ENCODE measurements at regions not wholly inside any gene's neighbourhood (a gene's known extent, or its start where the extent isn't known, plus 50 kb on each side); places are given as distances from the start of the nearest gene placed in this dataset.

- Mint-ChIP-seq H3K9me3 (no peaks in the 10 kb centered on the region), H3K27ac (no peak overlapping the region), H3K4me1 (ENCODE audit: low read depth) (no peaks in the 10 kb centered on the region), H3K36me3 (ENCODE audit: low read depth) (no peaks in the 10 kb centered on the region), H3K4me3 (no peak overlapping the region), H3K27me3 (no peaks in the 10 kb centered on the region)
These were observed 99.4 kb upstream of the ZNF804A start for GRCh38 chr2:184498936-184499335.

GRCh38 chr2:184504252-184504651 lies 94.1 kb upstream of the ZNF804A start:
- H3K4me1 Mint-ChIP-seq (ENCODE audit: low read depth): no peaks in the 10 kb centered on the region
- no peaks in the 10 kb centered on the region for H3K9me3 Mint-ChIP-seq
- H3K27ac Mint-ChIP-seq: no peak overlapping the region
- no peaks in the 10 kb centered on the region for H3K36me3 Mint-ChIP-seq (ENCODE audit: low read depth)
- no peak overlapping the region for H3K4me3 Mint-ChIP-seq
- H3K27me3 Mint-ChIP-seq: no peaks in the 10 kb centered on the region

- peaks cover 6% of the 10 kb centered on the region for H3K9me3 Mint-ChIP-seq
- H3K4me3 Mint-ChIP-seq: no peak overlapping the region
- no peaks in the 10 kb centered on the region for H3K36me3 Mint-ChIP-seq (ENCODE audit: low read depth)
- H3K27me3 Mint-ChIP-seq: no peaks in the 10 kb centered on the region
- H3K4me1 Mint-ChIP-seq (ENCODE audit: low read depth): no peaks in the 10 kb centered on the region
- H3K27ac Mint-ChIP-seq: no peak overlapping the region
These were observed 91.1 kb upstream of the ZNF804A start for GRCh38 chr2:184507254-184507653.

GRCh38 chr2:184517402-184517801 lies 80.9 kb upstream of the ZNF804A start:
- Mint-ChIP-seq H3K9me3 (peaks cover 3% of the 10 kb centered on the region), H3K4me3 (no peak overlapping the region), H3K4me1 (ENCODE audit: low read depth) (no peaks in the 10 kb centered on the region), H3K27me3 (no peaks in the 10 kb centered on the region), H3K27ac (no peak overlapping the region), H3K36me3 (ENCODE audit: low read depth) (no peaks in the 10 kb centered on the region)

- Mint-ChIP-seq H3K4me1 (ENCODE audit: low read depth) (no peaks in the 10 kb centered on the region), H3K27ac (no peak overlapping the region), H3K9me3 (peaks cover 3% of the 10 kb centered on the region), H3K4me3 (no peak overlapping the region), H3K27me3 (no peaks in the 10 kb centered on the region), H3K36me3 (ENCODE audit: low read depth) (no peaks in the 10 kb centered on the region)
These were observed 77.9 kb upstream of the ZNF804A start for GRCh38 chr2:184520441-184520840.

GRCh38 chr2:184523732-184524131 lies 74.6 kb upstream of the ZNF804A start:
- H3K9me3 Mint-ChIP-seq: peaks cover 8% of the 10 kb centered on the region
- no peak overlapping the region for H3K27ac Mint-ChIP-seq
- H3K27me3 Mint-ChIP-seq: no peaks in the 10 kb centered on the region
- no peak overlapping the region for H3K4me3 Mint-ChIP-seq
- no peaks in the 10 kb centered on the region for H3K36me3 Mint-ChIP-seq (ENCODE audit: low read depth)
- H3K4me1 Mint-ChIP-seq (ENCODE audit: low read depth): no peaks in the 10 kb centered on the region

GRCh38 chr2:184524551-184525382 lies 73.6 kb upstream of the ZNF804A start:
- peaks cover 14% of the 10 kb centered on the region for H3K9me3 Mint-ChIP-seq
- H3K27ac Mint-ChIP-seq: no peak overlapping the region

GRCh38 chr2:184527058-184527457 lies 71.3 kb upstream of the ZNF804A start:
- H3K4me1 Mint-ChIP-seq (ENCODE audit: low read depth): no peaks in the 10 kb centered on the region
- no peaks in the 10 kb centered on the region for H3K27me3 Mint-ChIP-seq
- no peak overlapping the region for H3K4me3 Mint-ChIP-seq
- H3K27ac Mint-ChIP-seq: no peak overlapping the region
- no peaks in the 10 kb centered on the region for H3K36me3 Mint-ChIP-seq (ENCODE audit: low read depth)
- H3K9me3 Mint-ChIP-seq: peaks cover 14% of the 10 kb centered on the region

More at GRCh38 chr2:184524551-184525382, 73.6 kb upstream of the ZNF804A start:
- H3K4me1 Mint-ChIP-seq (ENCODE audit: low read depth): no peaks in the 10 kb centered on the region
- H3K4me3 Mint-ChIP-seq: no peak overlapping the region
- no peaks in the 10 kb centered on the region for H3K27me3 Mint-ChIP-seq
- no peaks in the 10 kb centered on the region for H3K36me3 Mint-ChIP-seq (ENCODE audit: low read depth)

- Mint-ChIP-seq H3K27me3 (no peaks in the 10 kb centered on the region), H3K4me3 (no peak overlapping the region), H3K4me1 (ENCODE audit: low read depth) (no peaks in the 10 kb centered on the region), H3K9me3 (peaks cover 14% of the 10 kb centered on the region), H3K36me3 (ENCODE audit: low read depth) (no peaks in the 10 kb centered on the region), H3K27ac (no peak overlapping the region)
These were observed 70.2 kb upstream of the ZNF804A start for GRCh38 chr2:184528119-184528518.

GRCh38 chr2:184530239-184530638 lies 68.1 kb upstream of the ZNF804A start:
- H3K4me3 Mint-ChIP-seq: no peak overlapping the region
- H3K27me3 Mint-ChIP-seq: no peaks in the 10 kb centered on the region
- no peaks in the 10 kb centered on the region for H3K36me3 Mint-ChIP-seq (ENCODE audit: low read depth)
- no peaks in the 10 kb centered on the region for H3K4me1 Mint-ChIP-seq (ENCODE audit: low read depth)
- peaks cover 14% of the 10 kb centered on the region for H3K9me3 Mint-ChIP-seq
- H3K27ac Mint-ChIP-seq: no peak overlapping the region

- H3K4me3 Mint-ChIP-seq: no peak overlapping the region
- no peaks in the 10 kb centered on the region for H3K4me1 Mint-ChIP-seq (ENCODE audit: low read depth)
- peaks cover 11% of the 10 kb centered on the region for H3K9me3 Mint-ChIP-seq
- no peaks in the 10 kb centered on the region for H3K36me3 Mint-ChIP-seq (ENCODE audit: low read depth)
- H3K27ac Mint-ChIP-seq: no peak overlapping the region
- H3K27me3 Mint-ChIP-seq: no peaks in the 10 kb centered on the region
These were observed 67.4 kb upstream of the ZNF804A start for GRCh38 chr2:184530959-184531358.

GRCh38 chr2:184532551-184532950 lies 65.8 kb upstream of the ZNF804A start:
- H3K4me3 Mint-ChIP-seq: no peak overlapping the region
- H3K9me3 Mint-ChIP-seq: peaks cover 12% of the 10 kb centered on the region
- H3K36me3 Mint-ChIP-seq (ENCODE audit: low read depth): no peaks in the 10 kb centered on the region
- no peaks in the 10 kb centered on the region for H3K27me3 Mint-ChIP-seq
- H3K4me1 Mint-ChIP-seq (ENCODE audit: low read depth): no peaks in the 10 kb centered on the region
- no peak overlapping the region for H3K27ac Mint-ChIP-seq

GRCh38 chr2:184534986-184535385 lies 63.3 kb upstream of the ZNF804A start:
- peaks cover 3% of the 10 kb centered on the region for H3K9me3 Mint-ChIP-seq
- H3K27ac Mint-ChIP-seq: no peak overlapping the region
- no peaks in the 10 kb centered on the region for H3K4me1 Mint-ChIP-seq (ENCODE audit: low read depth)
- H3K4me3 Mint-ChIP-seq: no peak overlapping the region
- H3K27me3 Mint-ChIP-seq: no peaks in the 10 kb centered on the region
- H3K36me3 Mint-ChIP-seq (ENCODE audit: low read depth): no peaks in the 10 kb centered on the region

- Mint-ChIP-seq H3K27ac (no peak overlapping the region), H3K4me1 (ENCODE audit: low read depth) (no peaks in the 10 kb centered on the region), H3K36me3 (ENCODE audit: low read depth) (no peaks in the 10 kb centered on the region), H3K9me3 (peaks cover 7% of the 10 kb centered on the region), H3K27me3 (no peaks in the 10 kb centered on the region), H3K4me3 (no peak overlapping the region)
These were observed 58.0 kb upstream of the ZNF804A start for GRCh38 chr2:184540246-184540789.

GRCh38 chr2:184541591-184541990 lies 56.7 kb upstream of the ZNF804A start:
- no peaks in the 10 kb centered on the region for H3K4me1 Mint-ChIP-seq (ENCODE audit: low read depth)
- no peaks in the 10 kb centered on the region for H3K27me3 Mint-ChIP-seq
- H3K36me3 Mint-ChIP-seq (ENCODE audit: low read depth): no peaks in the 10 kb centered on the region
- no peak overlapping the region for H3K4me3 Mint-ChIP-seq
- H3K27ac Mint-ChIP-seq: no peak overlapping the region
- peaks cover 4% of the 10 kb centered on the region for H3K9me3 Mint-ChIP-seq

GRCh38 chr2:184543832-184544231 lies 54.5 kb upstream of the ZNF804A start:
- Mint-ChIP-seq H3K27ac (no peak overlapping the region), H3K27me3 (no peaks in the 10 kb centered on the region), H3K4me1 (ENCODE audit: low read depth) (no peaks in the 10 kb centered on the region), H3K9me3 (peaks cover 4% of the 10 kb centered on the region), H3K4me3 (no peak overlapping the region), H3K36me3 (ENCODE audit: low read depth) (no peaks in the 10 kb centered on the region)

All from stimulated activated naive CD8-positive, alpha-beta T cell treated with anti-CD3 and anti-CD28 coated beads, Interleukin-15, Interleukin-2, amounts not matched to agents 100 ng/mL and 50 ng/mL, for 24 hours (primary cell).